Fibroblast of lung (primary cell): ENCODE measurements at regions not wholly inside any gene's neighbourhood (a gene's known extent, or its start where the extent isn't known, plus 50 kb on each side); places are given as distances from the start of the nearest gene placed in this dataset.

Experiments used
- DNase-seq, 2 donors: peaks; one replicate each; pipeline versions ENCODE4 v3.0.0 to v3.0.0-alpha.2; 2010; ENCODE audit warnings: low read depth in 2 of 2
- H2AFZ ChIP-seq: 2 replicates; pipeline ENCODE4 v1.5.1; 2012; ENCODE audit warnings: low read length, control low read depth, inconsistent platforms
- H3K27ac ChIP-seq: 2 replicates; pipeline ENCODE4 v1.5.1; 2011; ENCODE audit warnings: low read length, control low read depth; ENCODE audit not compliant: insufficient read depth
- H3K27me3 ChIP-seq: 2 replicates; pipeline ENCODE4 v1.5.1; 2011; ENCODE audit warnings: mild to moderate bottlenecking, low read length; ENCODE audit not compliant: control insufficient read depth, insufficient read depth
- H3K36me3 ChIP-seq: 2 replicates; pipeline ENCODE4 v1.5.1; 2011; ENCODE audit warnings: low read length; ENCODE audit not compliant: control insufficient read depth, insufficient read depth
- H3K4me1 ChIP-seq: 2 replicates; pipeline ENCODE4 v1.5.1; 2011; ENCODE audit warnings: low read length; ENCODE audit not compliant: control insufficient read depth, insufficient read depth; ENCODE audit errors: extremely low read depth
- H3K4me2 ChIP-seq: 2 replicates; pipeline ENCODE4 v1.5.1; 2011; ENCODE audit warnings: low read length, control low read depth; ENCODE audit not compliant: insufficient read depth; ENCODE audit errors: extremely low read depth
- H3K4me3 ChIP-seq, 4 experiments: fragments of 200-600 bp in 1 of 4; sonication (generic) in 1 of 4; replicated peaks in 1 of 4; 2 replicates each; pipeline ENCODE4 v1.5.1; 2011 to 2016; ENCODE audit warnings: low read length in 4 of 4, low read depth in 3 of 4, mild to moderate bottlenecking in 3 of 4, control low read depth in 2 of 4, inconsistent platforms in 1 of 4, mixed read lengths in 1 of 4; ENCODE audit not compliant: insufficient read depth in 1 of 4; ENCODE audit errors: control extremely low read depth in 1 of 4
- H3K79me2 ChIP-seq: 2 replicates; pipeline ENCODE4 v1.5.1; 2012; ENCODE audit warnings: mild to moderate bottlenecking, low read length, inconsistent platforms; ENCODE audit not compliant: control insufficient read depth, insufficient read depth
- H3K9ac ChIP-seq: 2 replicates; pipeline ENCODE4 v1.5.1; 2011; ENCODE audit warnings: mild to moderate bottlenecking, low read length, control low read depth; ENCODE audit not compliant: insufficient read depth
- H3K9me3 ChIP-seq: 2 replicates; pipeline ENCODE4 v1.5.1; 2012; ENCODE audit warnings: low read depth, low read length; ENCODE audit not compliant: control insufficient read depth, insufficient read depth
- H4K20me1 ChIP-seq: 2 replicates; pipeline ENCODE4 v1.5.1; 2011; ENCODE audit warnings: low read length; ENCODE audit not compliant: control insufficient read depth, insufficient read depth; ENCODE audit errors: extremely low read depth
- CTCF ChIP-seq, 2 donors: IDR thresholded peaks in 1 of 2; conservative IDR thresholded peaks in 1 of 2; 1 replicate in 1 of 2; 2 replicates in 1 of 2; pipeline ENCODE4 v1.5.1; 2011 to 2012; ENCODE audit warnings: low read length in 2 of 2, control low read depth in 1 of 2, inconsistent platforms in 1 of 2, low read depth in 1 of 2, mild to moderate bottlenecking in 1 of 2
- EZH2 ChIP-seq: IDR thresholded peaks from 2 replicates; pipeline ENCODE4 v1.5.1; 2012; ENCODE audit warnings: low read length, control low read depth, mild to moderate bottlenecking; ENCODE audit errors: missing control alignments

GRCh38 chr22:48418831-48419230, 1408.8 kb downstream of the BRD1 start:
- Histone ChIP-seq H3K36me3 (no peaks in the 10 kb centered on the region), H3K79me2 (no peaks in the 10 kb centered on the region), H4K20me1 (no peaks in the 10 kb centered on the region), H2AFZ (no peak overlapping the region), H3K4me1 (no peaks in the 10 kb centered on the region), H3K9ac (no peak overlapping the region), H3K27ac (no peak overlapping the region), H3K9me3 (no peaks in the 10 kb centered on the region), H3K4me3 (no peak overlapping the region), H3K4me2 (no peak overlapping the region), H3K27me3 (no peaks in the 10 kb centered on the region)
- no peak for TF ChIP-seq CTCF (conservative IDR thresholded peaks at IDR 0.05 in 1 of 2, IDR thresholded peaks at IDR 0.05 in 1 of 2; ENCODE audit: low read depth in 1 of 2, low read length in 2 of 2)
- TF ChIP-seq EZH2: no peak
- DNase-seq: no peak

- Histone ChIP-seq H3K4me1 (no peaks in the 10 kb centered on the region), H3K4me3 (no peak overlapping the region), H4K20me1 (no peaks in the 10 kb centered on the region), H3K27ac (no peak overlapping the region), H3K9me3 (no peaks in the 10 kb centered on the region), H3K36me3 (no peaks in the 10 kb centered on the region), H3K9ac (no peak overlapping the region), H3K79me2 (no peaks in the 10 kb centered on the region), H3K4me2 (no peak overlapping the region), H3K27me3 (no peaks in the 10 kb centered on the region), H2AFZ (no peak overlapping the region)
- no peak for TF ChIP-seq CTCF (conservative IDR thresholded peaks at IDR 0.05 in 1 of 2, IDR thresholded peaks at IDR 0.05 in 1 of 2; ENCODE audit: low read depth in 1 of 2, low read length in 2 of 2)
- no peak for TF ChIP-seq EZH2
- DNase-seq: no peak
Measured at GRCh38 chr22:48417225-48418070, 1410.2 kb downstream of the BRD1 start.

GRCh38 chr22:48416396-48417224, 1411.1 kb downstream of the BRD1 start:
- Histone ChIP-seq H4K20me1 (no peaks in the 10 kb centered on the region), H2AFZ (no peak overlapping the region), H3K9ac (no peak overlapping the region), H3K4me2 (no peak overlapping the region), H3K4me3 (no peak overlapping the region), H3K27me3 (no peaks in the 10 kb centered on the region), H3K36me3 (no peaks in the 10 kb centered on the region), H3K4me1 (no peaks in the 10 kb centered on the region), H3K9me3 (no peaks in the 10 kb centered on the region), H3K79me2 (no peaks in the 10 kb centered on the region), H3K27ac (no peak overlapping the region)
- no peak for DNase-seq
- TF ChIP-seq CTCF (conservative IDR thresholded peaks at IDR 0.05 in 1 of 2, IDR thresholded peaks at IDR 0.05 in 1 of 2; ENCODE audit: low read depth in 1 of 2, low read length in 2 of 2) (no peak), EZH2 (no peak)
